Colonic mucosa (tissue), 4 donors: ENCODE measurements at regions not wholly inside any gene's neighbourhood (a gene's known extent, or its start where the extent isn't known, plus 50 kb on each side); places are given as distances from the start of the nearest gene placed in this dataset.

Experiments used
- DNase-seq: peaks from one replicate; pipeline ENCODE4 v3.0.0-alpha.2; 2020
- H3K27ac ChIP-seq: fragments of 200-600 bp; one replicate; pipeline ENCODE4 v1.8.0; 2021
- H3K27me3 ChIP-seq: fragments of 200-600 bp; one replicate; pipeline ENCODE4 v1.8.0; 2021
- H3K36me3 ChIP-seq: fragments of 200-600 bp; one replicate; pipeline ENCODE4 v1.8.0; 2021
- H3K4me1 ChIP-seq: fragments of 200-600 bp; one replicate; pipeline ENCODE4 v1.8.0; 2021; ENCODE audit warnings: mild to moderate bottlenecking
- H3K4me3 ChIP-seq: fragments of 200-600 bp; one replicate; pipeline ENCODE4 v1.8.0; 2021
- H3K9ac ChIP-seq, 2 donors: one replicate each; pipeline ENCODE4 v1.7.0; 2013; ENCODE audit warnings: control low read depth in 2 of 2, low read depth in 2 of 2, low read length in 2 of 2
- H3K9me3 ChIP-seq: fragments of 200-600 bp; one replicate; pipeline ENCODE4 v1.8.0; 2021
- CTCF ChIP-seq: fragments of 200-600 bp; IDR thresholded peaks from one replicate; pipeline ENCODE4 v1.8.0; 2022; ENCODE audit warnings: antibody characterized with exemption, mild to moderate bottlenecking
- intact Hi-C: fragments of 100-400 bp; cut with DNase I; formaldehyde crosslinking; loops from one replicate; pipeline ENCODE4 v1.14.1; 2022
- donor health status: healthy.
- donor health status: DM: no; HTN: no; CAD: no.
- donor health status: DM: no; HTN: no; CAD: no.

GRCh38 chr10:81116201-81116600 lies 578.5 kb downstream of the SH2D4B start:
- Histone ChIP-seq H3K4me3 (no peak overlapping the region), H3K4me1 (no peaks in the 10 kb centered on the region), H3K36me3 (no peaks in the 10 kb centered on the region), H3K9me3 (no peaks in the 10 kb centered on the region), H3K9ac (no peak overlapping the region), H3K27ac (no peak overlapping the region), H3K27me3 (no peaks in the 10 kb centered on the region)
- no peak for DNase-seq
- intact Hi-C loops: no loop called here
- no peak for TF ChIP-seq CTCF

- Histone ChIP-seq H3K4me3 (no peak overlapping the region), H3K27me3 (no peaks in the 10 kb centered on the region), H3K9ac (no peak overlapping the region), H3K9me3 (no peaks in the 10 kb centered on the region), H3K27ac (no peak overlapping the region), H3K36me3 (no peaks in the 10 kb centered on the region), H3K4me1 (no peaks in the 10 kb centered on the region)
- TF ChIP-seq CTCF: no peak
- no peak for DNase-seq
- intact Hi-C loops: no loop called here
Observed at GRCh38 chr10:81116990-81117389, 579.3 kb downstream of the SH2D4B start.

- Histone ChIP-seq H3K36me3 (no peaks in the 10 kb centered on the region), H3K27ac (no peak overlapping the region), H3K27me3 (no peaks in the 10 kb centered on the region), H3K9me3 (no peaks in the 10 kb centered on the region), H3K4me1 (no peaks in the 10 kb centered on the region), H3K4me3 (no peak overlapping the region), H3K9ac (no peak overlapping the region)
- intact Hi-C loops: no loop called here
- TF ChIP-seq CTCF: no peak
- DNase-seq: no peak
Observed at GRCh38 chr10:81127931-81128330, 590.2 kb downstream of the SH2D4B start.

GRCh38 chr10:81130014-81130413 lies 592.3 kb downstream of the SH2D4B start:
- no peak for DNase-seq
- no peak overlapping the region for H3K27ac ChIP-seq
- H3K4me3 ChIP-seq: no peak overlapping the region
- no peaks in the 10 kb centered on the region for H3K27me3 ChIP-seq
- intact Hi-C loops: no loop called here
- H3K9me3 ChIP-seq: no peaks in the 10 kb centered on the region
- H3K4me1 ChIP-seq: no peaks in the 10 kb centered on the region
- H3K9ac ChIP-seq: no peak overlapping the region
- no peak for TF ChIP-seq CTCF
- H3K36me3 ChIP-seq: no peaks in the 10 kb centered on the region

GRCh38 chr10:81135851-81136250 lies 598.1 kb downstream of the SH2D4B start:
- Histone ChIP-seq H3K27me3 (no peaks in the 10 kb centered on the region), H3K27ac (no peak overlapping the region), H3K4me3 (no peak overlapping the region), H3K9ac (no peak overlapping the region), H3K36me3 (no peaks in the 10 kb centered on the region), H3K4me1 (no peaks in the 10 kb centered on the region), H3K9me3 (no peaks in the 10 kb centered on the region)
- TF ChIP-seq CTCF: no peak
- DNase-seq: no peak
- intact Hi-C loops: no loop called here

GRCh38 chr10:81136261-81136660 lies 598.6 kb downstream of the SH2D4B start:
- DNase-seq: no peak
- H3K9ac ChIP-seq: no peak overlapping the region
- no peak for TF ChIP-seq CTCF
- H3K27me3 ChIP-seq: no peaks in the 10 kb centered on the region
- no peaks in the 10 kb centered on the region for H3K36me3 ChIP-seq
- intact Hi-C loops: no loop called here
- no peaks in the 10 kb centered on the region for H3K4me1 ChIP-seq
- H3K4me3 ChIP-seq: no peak overlapping the region
- H3K27ac ChIP-seq: no peak overlapping the region
- no peaks in the 10 kb centered on the region for H3K9me3 ChIP-seq
